H1 (cell line): ENCODE measurements at regions not wholly inside any gene's neighbourhood (a gene's known extent, or its start where the extent isn't known, plus 50 kb on each side); places are given as distances from the start of the nearest gene placed in this dataset.

ENCODE experiments used
- CTCF ChIA-PET: fragments of 300-600 bp; sonication (Branson Sonifier 250); formaldehyde crosslinking; loops from one replicate; lab custom pipeline; 2021; ENCODE audit not compliant: partially characterized antibody; lab: Charles Lee
- POLR2A ChIA-PET: fragments of 300-600 bp; sonication (Branson Sonifier 250); formaldehyde crosslinking; loops from one replicate; lab custom pipeline; 2021; ENCODE audit warnings: inconsistent platforms; ENCODE audit not compliant: partially characterized antibody; lab: Charles Lee
- DNase-seq, 2 experiments: peaks; one replicate each; pipeline versions ENCODE4 v3.0.0 to v3.0.0-alpha.2; 2010 to 2022; ENCODE audit warnings: low spot score in 2 of 2, low read depth in 1 of 2, mixed read lengths in 1 of 2
- FAIRE-seq: peaks from 2 replicates; lab custom pipeline; 2011; peaks lifted over from hg19 to GRCh38; lab: Jason Lieb, UNC
- H2AFZ ChIP-seq: 2 replicates; pipeline ENCODE4 v1.8.1; 2012; ENCODE audit warnings: low read length, inconsistent platforms
- H2AK5ac ChIP-seq: 2 replicates; pipeline ENCODE4 v1.6.1; 2013; ENCODE audit warnings: low read depth, low read length
- H2BK120ac ChIP-seq: replicated peaks from 2 replicates; pipeline ENCODE3; 2013; ENCODE audit warnings: low read depth, low read length, inconsistent platforms
- H2BK12ac ChIP-seq: 2 replicates; pipeline ENCODE4 v1.6.1; 2013; ENCODE audit warnings: low read depth, low read length
- H2BK15ac ChIP-seq: 2 replicates; pipeline ENCODE4 v1.6.1; 2013; ENCODE audit warnings: low read length
- H2BK20ac ChIP-seq: 2 replicates; pipeline ENCODE4 v1.6.1; 2013; ENCODE audit warnings: low read length
- H2BK5ac ChIP-seq: 2 replicates; pipeline ENCODE4 v1.6.1; 2013; ENCODE audit warnings: low read depth, low read length
- H3K14ac ChIP-seq: 2 replicates; pipeline ENCODE4 v1.6.1; 2013; ENCODE audit warnings: inconsistent platforms; ENCODE audit not compliant: insufficient read length
- H3K18ac ChIP-seq: 2 replicates; pipeline ENCODE4 v1.6.1; 2013; ENCODE audit warnings: low read length; ENCODE audit errors: extremely low read depth
- H3K23ac ChIP-seq: 2 replicates; pipeline ENCODE4 v1.6.1; 2013; ENCODE audit warnings: inconsistent platforms; ENCODE audit not compliant: insufficient read length
- H3K23me2 ChIP-seq: 2 replicates; pipeline ENCODE4 v1.6.1; 2013; ENCODE audit warnings: low read depth, low read length
- H3K27ac ChIP-seq: 2 replicates; pipeline ENCODE4 v1.6.1; 2011; ENCODE audit warnings: low read depth, low read length, inconsistent platforms
- H3K27me3 ChIP-seq, 4 experiments: replicated peaks in 1 of 4; 1 replicate in 1 of 4; 2 replicates in 3 of 4; pipeline versions ENCODE4 v1.6.1 to v1.8.1; 2011 to 2013; ENCODE audit warnings: low read length in 3 of 4, mild to moderate bottlenecking in 3 of 4, inconsistent platforms in 2 of 4, mixed read lengths in 2 of 4, moderate library complexity in 1 of 4; ENCODE audit not compliant: control insufficient read depth in 3 of 4, insufficient read depth in 3 of 4; ENCODE audit errors: extremely low read depth in 1 of 4
- H3K36me3 ChIP-seq, 4 experiments: 2 replicates each; pipeline versions ENCODE4 v1.6.1 to v1.8.1; 2011 to 2013; ENCODE audit warnings: mild to moderate bottlenecking in 4 of 4, low read length in 3 of 4, moderate library complexity in 2 of 4, control low read depth in 1 of 4, inconsistent platforms in 1 of 4; ENCODE audit not compliant: insufficient read depth in 4 of 4, control insufficient read depth in 2 of 4
- H3K4ac ChIP-seq: replicated peaks from 2 replicates; pipeline ENCODE3; 2013; ENCODE audit warnings: low read length, low read depth, mixed read lengths, inconsistent platforms; ENCODE audit not compliant: insufficient read length
- H3K4me1 ChIP-seq, 4 experiments: replicated peaks in 1 of 4; 1 replicate in 1 of 4; 2 replicates in 3 of 4; pipeline versions ENCODE4 v1.6.1 to v1.8.1; 2011 to 2013; ENCODE audit warnings: low read length in 3 of 4, inconsistent platforms in 2 of 4, mixed read lengths in 1 of 4; ENCODE audit not compliant: insufficient read depth in 4 of 4, control insufficient read depth in 3 of 4
- H3K4me2 ChIP-seq, 2 experiments: 2 replicates each; pipeline versions ENCODE4 v1.6.1 to v1.8.1; 2011 to 2013; ENCODE audit warnings: low read depth in 2 of 2, low read length in 2 of 2, control low read depth in 1 of 2, inconsistent platforms in 1 of 2, mild to moderate bottlenecking in 1 of 2; ENCODE audit not compliant: insufficient read depth in 1 of 2
- H3K4me3 ChIP-seq, 4 experiments: fragments of 200-600, 300-600 bp in 1 of 4; sonication (generic), shearing (Covaris generic), sonication (Bioruptor Twin) in 1 of 4; 2 replicates each; pipeline versions ENCODE4 v1.5.1 to v1.8.1; 2011 to 2016; ENCODE audit warnings: low read length in 4 of 4, low read depth in 3 of 4, control low read depth in 2 of 4, inconsistent platforms in 2 of 4, mild to moderate bottlenecking in 2 of 4, mixed read lengths in 1 of 4, moderate library complexity in 1 of 4; ENCODE audit not compliant: insufficient read depth in 2 of 4; ENCODE audit errors: extremely low read depth in 1 of 4
- H3K56ac ChIP-seq: replicated peaks from 2 replicates; pipeline ENCODE3; 2013; ENCODE audit warnings: low read depth, mild to moderate bottlenecking, mixed read lengths, low read length, inconsistent platforms; ENCODE audit not compliant: insufficient read length
- H3K79me1 ChIP-seq: 2 replicates; pipeline ENCODE4 v1.6.1; 2013; ENCODE audit warnings: low read depth, low read length, control low read depth
- H3K79me2 ChIP-seq, 2 experiments: 2 replicates each; pipeline versions ENCODE4 v1.6.1 to v1.8.1; 2012 to 2013; ENCODE audit warnings: low read length in 2 of 2, mild to moderate bottlenecking in 2 of 2, inconsistent platforms in 1 of 2; ENCODE audit not compliant: insufficient read depth in 2 of 2, control insufficient read depth in 1 of 2
- H3K9ac ChIP-seq, 4 experiments: replicated peaks in 1 of 4; 1 replicate in 1 of 4; 2 replicates in 3 of 4; pipeline versions ENCODE4 v1.6.1 to v1.8.1; 2011 to 2013; ENCODE audit warnings: low read depth in 3 of 4, low read length in 3 of 4, control low read depth in 2 of 4, mild to moderate bottlenecking in 2 of 4, moderate library complexity in 2 of 4, inconsistent platforms in 1 of 4; ENCODE audit errors: extremely low read depth in 1 of 4
- H3K9me3 ChIP-seq, 2 experiments: 2 replicates each; pipeline versions ENCODE4 v1.6.1 to v1.8.1; 2012 to 2013; ENCODE audit warnings: mild to moderate bottlenecking in 2 of 2, moderate library complexity in 2 of 2, control low read depth in 1 of 2, inconsistent platforms in 1 of 2, low read depth in 1 of 2, low read length in 1 of 2, mixed read lengths in 1 of 2; ENCODE audit not compliant: insufficient read depth in 2 of 2
- H4K20me1 ChIP-seq, 2 experiments: replicated peaks in 1 of 2; 2 replicates each; pipeline versions ENCODE3 to v1.8.1; 2011 to 2013; ENCODE audit warnings: inconsistent platforms in 2 of 2, low read length in 2 of 2, mild to moderate bottlenecking in 1 of 2; ENCODE audit not compliant: insufficient read depth in 2 of 2, control insufficient read depth in 1 of 2
- H4K5ac ChIP-seq: 2 replicates; pipeline ENCODE4 v1.6.1; 2013; ENCODE audit warnings: low read length, low read depth, mixed read lengths, inconsistent platforms; ENCODE audit not compliant: insufficient read length
- H4K8ac ChIP-seq: 2 replicates; pipeline ENCODE4 v1.8.0; 2013; ENCODE audit warnings: mild to moderate bottlenecking, moderate library complexity, low read length, inconsistent platforms; ENCODE audit not compliant: insufficient read depth; ENCODE audit errors: extremely low read depth
- H4K91ac ChIP-seq: replicated peaks from 2 replicates; pipeline ENCODE3; 2013; ENCODE audit warnings: low read length, mixed read lengths, inconsistent platforms; ENCODE audit not compliant: insufficient read length
- CEBPB ChIP-seq: IDR thresholded peaks from 2 replicates; pipeline ENCODE4 v1.6.1; 2012; ENCODE audit warnings: low read depth, low read length
- HDAC2 ChIP-seq, 2 experiments: fragments of 300-600 bp in 1 of 2; sonication (generic) in 1 of 2; IDR thresholded peaks; 2 replicates each; pipeline ENCODE4 v1.6.1; 2011 to 2012; ENCODE audit warnings: low read depth in 2 of 2, low read length in 2 of 2, mild to moderate bottlenecking in 2 of 2, moderate library complexity in 2 of 2, borderline replicate concordance in 1 of 2, inconsistent platforms in 1 of 2
- WGBS, 2 experiments: shearing (Covaris generic) in 1 of 2; methylation state at CpG; one replicate each; pipeline versions ENCODE4 v1.1.6 to v1.1.7; 2013 to 2015; ENCODE audit warnings: low lambda C conversion rate in 2 of 2, mixed read lengths in 2 of 2, inconsistent platforms in 1 of 2, low coverage in 1 of 2, missing lambda C conversion rate in 1 of 2; ENCODE audit not compliant: insufficient replicate concordance in 2 of 2, insufficient coverage in 1 of 2, insufficient read length in 1 of 2; ENCODE audit errors: extremely low coverage in 1 of 2, missing lambda C conversion rate in 1 of 2; 5-methylcytosine and 5-hydroxymethylcytosine counted together
- TF ChIP-seq, protein P1 (sequence below), 3 experiments: IDR thresholded peaks; 1 replicate in 2 of 3; 2 replicates in 1 of 3; pipeline versions ENCODE4 v1.5.1 to v1.6.1; 2011; ENCODE audit warnings: low read length in 3 of 3, mild to moderate bottlenecking in 3 of 3, inconsistent platforms in 2 of 3, low read depth in 1 of 3, moderate library complexity in 1 of 3; ENCODE audit not compliant: insufficient read depth in 1 of 3; ENCODE audit errors: control extremely low read depth in 1 of 3

DNA sequence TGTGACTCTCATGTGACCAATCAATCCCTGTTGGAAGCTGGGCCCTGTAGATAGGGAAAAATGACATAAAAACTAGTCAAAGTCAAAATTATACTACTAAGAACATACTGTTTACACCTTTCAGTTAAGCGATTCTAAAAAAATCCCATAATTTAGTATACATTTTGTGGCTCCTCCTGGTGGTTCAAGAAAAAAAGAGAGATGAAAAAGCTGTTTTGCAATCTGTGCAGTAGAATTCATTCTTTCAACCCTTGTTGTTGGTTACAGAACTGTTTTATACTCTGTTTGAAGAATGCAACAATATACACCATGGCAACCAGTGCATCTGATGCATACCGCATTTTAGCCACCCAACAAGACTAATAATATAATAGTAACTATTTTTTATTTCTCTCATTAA, 66.8 kb upstream of the ANK2 start:
- Histone ChIP-seq H2BK12ac (no peak overlapping the region), H3K79me2 (no peaks in the 10 kb centered on the region), H3K14ac (no peak overlapping the region), H2BK15ac (no peak overlapping the region), H3K36me3 (no peaks in the 10 kb centered on the region; a peak in 1 of 8 replicates), H4K5ac (no peak overlapping the region), H3K27ac (no peak overlapping the region), H2BK120ac (no peak overlapping the region), H3K23ac (no peak overlapping the region), H2AK5ac (no peak overlapping the region), H2AFZ (no peak overlapping the region), H3K4ac (no peak overlapping the region), H3K56ac (no peak overlapping the region), H4K20me1 (no peaks in the 10 kb centered on the region), H4K91ac (no peak overlapping the region), H3K4me1 (peaks cover 0 to 12% (median 8%) of the 10 kb centered on the region in 4 experiments; a peak in 5 of 7 replicates), H4K8ac (no peak overlapping the region), H3K27me3 (no peaks in the 10 kb centered on the region), H3K4me2 (no peak overlapping the region), H3K23me2 (no peaks in the 10 kb centered on the region), H3K4me3 (no peak overlapping the region), H2BK20ac (no peak overlapping the region), H3K9ac (no peak overlapping the region), H2BK5ac (no peak overlapping the region), H3K18ac (no peak overlapping the region), H3K79me1 (no peaks in the 10 kb centered on the region), H3K9me3 (no peaks in the 10 kb centered on the region)
- WGBS, 2 experiments = 90% methylated on average over 2 of the region's 2 CpGs; no CpG with 5 or more reads in 1 of the 2 experiments
- DNase-seq (no peak), FAIRE-seq (no peak)
- ChIA-PET CTCF (interaction anchor here (0.8 to 1.4 kb wide), 2 partner anchors 10 to 22 kb away, joined by 4 to 6 read pairs; no protein-coding TSS in a partner anchor), POLR2A (no interaction called here)
- TF ChIP-seq CEBPB (0 out of 2 replicates have a peak, but pooled peaks have one; percentile 13), HDAC2 (IDR thresholded peaks at IDR 0.05; ENCODE audit: borderline replicate concordance in 1 of 2, low read depth in 2 of 2, low read length in 2 of 2) (no peak)
- TF ChIP-seq, protein P1, sequence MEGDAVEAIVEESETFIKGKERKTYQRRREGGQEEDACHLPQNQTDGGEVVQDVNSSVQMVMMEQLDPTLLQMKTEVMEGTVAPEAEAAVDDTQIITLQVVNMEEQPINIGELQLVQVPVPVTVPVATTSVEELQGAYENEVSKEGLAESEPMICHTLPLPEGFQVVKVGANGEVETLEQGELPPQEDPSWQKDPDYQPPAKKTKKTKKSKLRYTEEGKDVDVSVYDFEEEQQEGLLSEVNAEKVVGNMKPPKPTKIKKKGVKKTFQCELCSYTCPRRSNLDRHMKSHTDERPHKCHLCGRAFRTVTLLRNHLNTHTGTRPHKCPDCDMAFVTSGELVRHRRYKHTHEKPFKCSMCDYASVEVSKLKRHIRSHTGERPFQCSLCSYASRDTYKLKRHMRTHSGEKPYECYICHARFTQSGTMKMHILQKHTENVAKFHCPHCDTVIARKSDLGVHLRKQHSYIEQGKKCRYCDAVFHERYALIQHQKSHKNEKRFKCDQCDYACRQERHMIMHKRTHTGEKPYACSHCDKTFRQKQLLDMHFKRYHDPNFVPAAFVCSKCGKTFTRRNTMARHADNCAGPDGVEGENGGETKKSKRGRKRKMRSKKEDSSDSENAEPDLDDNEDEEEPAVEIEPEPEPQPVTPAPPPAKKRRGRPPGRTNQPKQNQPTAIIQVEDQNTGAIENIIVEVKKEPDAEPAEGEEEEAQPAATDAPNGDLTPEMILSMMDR (IDR thresholded peaks at IDR 0.05; ENCODE audit: control extremely low read depth in 1 of 3, insufficient read depth in 1 of 3, low read depth in 1 of 3, low read length in 3 of 3) = peak in 1 of 3 experiments; percentile 3; a peak in 1 of 4 replicates
